Astrocyte (in vitro differentiated cells and primary cell): ENCODE measurements at regions not wholly inside any gene's neighbourhood (a gene's known extent, or its start where the extent isn't known, plus 50 kb on each side); places are given as distances from the start of the nearest gene placed in this dataset.

Experiments used
- DNase-seq: peaks from one replicate; pipeline ENCODE4 v3.0.0-alpha.2; 2010; ENCODE audit warnings: low read depth
- FAIRE-seq: peaks from 2 replicates; lab custom pipeline; 2011; peaks lifted over from hg19 to GRCh38; lab: Jason Lieb, UNC
- H2AFZ ChIP-seq: 2 replicates; pipeline ENCODE4 v1.6.0; 2012; ENCODE audit warnings: low read depth, low read length, inconsistent platforms
- H3K27ac ChIP-seq: 2 replicates; pipeline ENCODE4 v1.5.1; 2011; ENCODE audit warnings: low read depth, low read length, inconsistent platforms
- H3K27me3 ChIP-seq: 2 replicates; pipeline ENCODE4 v1.6.0; 2011; ENCODE audit warnings: low read length, inconsistent platforms; ENCODE audit not compliant: insufficient read depth
- H3K36me3 ChIP-seq: 2 replicates; pipeline ENCODE4 v1.5.1; 2011; ENCODE audit warnings: low read length, inconsistent platforms; ENCODE audit not compliant: insufficient read depth
- H3K4me1 ChIP-seq: 2 replicates; pipeline ENCODE4 v1.5.1; 2011; ENCODE audit warnings: low read length, inconsistent platforms; ENCODE audit not compliant: insufficient read depth
- H3K4me2 ChIP-seq: 2 replicates; pipeline ENCODE4 v1.6.0; 2012; ENCODE audit warnings: low read length, inconsistent platforms
- H3K4me3 ChIP-seq: 2 replicates; pipeline ENCODE4 v1.5.1; 2011; ENCODE audit warnings: low read depth, mild to moderate bottlenecking, low read length, inconsistent platforms; ENCODE audit not compliant: insufficient read depth
- H3K79me2 ChIP-seq: 2 replicates; pipeline ENCODE4 v1.6.0; 2012; ENCODE audit warnings: mild to moderate bottlenecking, low read length, inconsistent platforms; ENCODE audit not compliant: insufficient read depth
- H3K9ac ChIP-seq: 2 replicates; pipeline ENCODE4 v1.6.0; 2012; ENCODE audit warnings: mild to moderate bottlenecking, low read length, inconsistent platforms
- H3K9me3 ChIP-seq: 2 replicates; pipeline ENCODE4 v1.5.1; 2012; ENCODE audit warnings: low read depth, mild to moderate bottlenecking, low read length, inconsistent platforms; ENCODE audit not compliant: insufficient read depth
- H4K20me1 ChIP-seq: 2 replicates; pipeline ENCODE4 v1.6.0; 2012; ENCODE audit warnings: low read length, inconsistent platforms; ENCODE audit not compliant: insufficient read depth
- H3K27ac Mint-ChIP-seq: one replicate; pipeline ENCODE4 v1.8.0; 2021; ENCODE audit warnings: mild to moderate bottlenecking, mixed read lengths; ENCODE audit not compliant: unreplicated experiment
- H3K27me3 Mint-ChIP-seq: one replicate; pipeline ENCODE4 v1.8.0; 2021; ENCODE audit warnings: low read depth, mixed read lengths; ENCODE audit not compliant: unreplicated experiment
- H3K36me3 Mint-ChIP-seq: one replicate; pipeline ENCODE4 v1.8.0; 2021; ENCODE audit warnings: low read depth, mixed read lengths; ENCODE audit not compliant: unreplicated experiment
- H3K4me1 Mint-ChIP-seq: one replicate; pipeline ENCODE4 v1.8.0; 2021; ENCODE audit warnings: low read depth, mixed read lengths; ENCODE audit not compliant: unreplicated experiment
- H3K4me3 Mint-ChIP-seq: one replicate; pipeline ENCODE4 v1.8.0; 2021; ENCODE audit warnings: mild to moderate bottlenecking, moderate library complexity, mixed read lengths; ENCODE audit not compliant: unreplicated experiment
- H3K9me3 Mint-ChIP-seq: one replicate; pipeline ENCODE4 v1.8.0; 2021; ENCODE audit warnings: mild to moderate bottlenecking, mixed read lengths; ENCODE audit not compliant: unreplicated experiment
- EZH2 ChIP-seq: IDR thresholded peaks from 2 replicates; pipeline ENCODE4 v1.6.1; 2012; ENCODE audit warnings: mild to moderate bottlenecking, low read length, inconsistent platforms; ENCODE audit not compliant: insufficient read depth
- TF ChIP-seq, protein P1 (sequence below): IDR thresholded peaks from 2 replicates; pipeline ENCODE4 v1.5.1; 2011; ENCODE audit warnings: low read depth, mild to moderate bottlenecking, inconsistent platforms, low read length, moderate library complexity; ENCODE audit not compliant: insufficient read depth

- H3K9me3 Mint-ChIP-seq: no peaks in the 10 kb centered on the region
- TF ChIP-seq, protein P1, sequence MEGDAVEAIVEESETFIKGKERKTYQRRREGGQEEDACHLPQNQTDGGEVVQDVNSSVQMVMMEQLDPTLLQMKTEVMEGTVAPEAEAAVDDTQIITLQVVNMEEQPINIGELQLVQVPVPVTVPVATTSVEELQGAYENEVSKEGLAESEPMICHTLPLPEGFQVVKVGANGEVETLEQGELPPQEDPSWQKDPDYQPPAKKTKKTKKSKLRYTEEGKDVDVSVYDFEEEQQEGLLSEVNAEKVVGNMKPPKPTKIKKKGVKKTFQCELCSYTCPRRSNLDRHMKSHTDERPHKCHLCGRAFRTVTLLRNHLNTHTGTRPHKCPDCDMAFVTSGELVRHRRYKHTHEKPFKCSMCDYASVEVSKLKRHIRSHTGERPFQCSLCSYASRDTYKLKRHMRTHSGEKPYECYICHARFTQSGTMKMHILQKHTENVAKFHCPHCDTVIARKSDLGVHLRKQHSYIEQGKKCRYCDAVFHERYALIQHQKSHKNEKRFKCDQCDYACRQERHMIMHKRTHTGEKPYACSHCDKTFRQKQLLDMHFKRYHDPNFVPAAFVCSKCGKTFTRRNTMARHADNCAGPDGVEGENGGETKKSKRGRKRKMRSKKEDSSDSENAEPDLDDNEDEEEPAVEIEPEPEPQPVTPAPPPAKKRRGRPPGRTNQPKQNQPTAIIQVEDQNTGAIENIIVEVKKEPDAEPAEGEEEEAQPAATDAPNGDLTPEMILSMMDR: no peak
- DNase-seq (no peak), FAIRE-seq (no peak)
- Histone ChIP-seq H3K36me3 (no peaks in the 10 kb centered on the region), H3K4me2 (no peak overlapping the region), H3K27ac (no peak overlapping the region), H2AFZ (no peak overlapping the region), H3K4me3 (no peak overlapping the region), H3K9me3 (no peaks in the 10 kb centered on the region), H4K20me1 (no peaks in the 10 kb centered on the region), H3K9ac (no peak overlapping the region), H3K4me1 (no peaks in the 10 kb centered on the region), H3K79me2 (no peaks in the 10 kb centered on the region), H3K27me3 (no peaks in the 10 kb centered on the region)
- H3K27ac Mint-ChIP-seq: no peak overlapping the region
- no peaks in the 10 kb centered on the region for H3K27me3 Mint-ChIP-seq
- H3K4me3 Mint-ChIP-seq: no peak overlapping the region
- H3K4me1 Mint-ChIP-seq: no peaks in the 10 kb centered on the region
- no peaks in the 10 kb centered on the region for H3K36me3 Mint-ChIP-seq
Measured at GRCh38 chr5:121755266-121755665, 96.4 kb upstream of the FTMT start.

DNA sequence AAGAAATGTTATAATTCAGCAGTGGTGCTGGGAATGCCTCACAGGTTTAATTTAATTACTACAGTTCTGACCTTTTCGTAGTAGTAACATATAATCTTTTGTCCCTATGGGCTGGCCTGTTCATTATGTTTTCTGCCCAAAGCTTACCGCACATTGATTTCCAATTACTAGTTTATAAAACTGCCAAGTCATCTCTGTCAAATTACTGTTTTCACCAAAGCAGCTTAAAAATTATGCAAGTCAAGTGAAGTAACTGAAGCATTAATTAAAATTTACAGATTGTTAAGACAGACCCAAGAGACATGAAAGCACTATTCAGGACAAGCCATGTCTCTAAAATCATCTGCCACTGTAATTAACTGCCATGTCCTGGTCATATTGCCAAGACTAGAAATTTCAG is 93.9 kb upstream of the FTMT start:
- Histone ChIP-seq H2AFZ (no peak overlapping the region), H3K9ac (no peak overlapping the region), H3K79me2 (no peaks in the 10 kb centered on the region), H3K9me3 (no peaks in the 10 kb centered on the region), H3K27me3 (no peaks in the 10 kb centered on the region), H3K4me2 (no peak overlapping the region), H3K27ac (no peak overlapping the region), H3K4me3 (no peak overlapping the region), H3K36me3 (no peaks in the 10 kb centered on the region), H4K20me1 (no peaks in the 10 kb centered on the region), H3K4me1 (no peaks in the 10 kb centered on the region)
- FAIRE-seq (no peak), DNase-seq (no peak)
- H3K27ac Mint-ChIP-seq: no peak overlapping the region
- H3K9me3 Mint-ChIP-seq: no peaks in the 10 kb centered on the region
- TF ChIP-seq EZH2: no peak
- TF ChIP-seq, protein P1: no peak
- H3K36me3 Mint-ChIP-seq: no peaks in the 10 kb centered on the region
- H3K4me3 Mint-ChIP-seq: no peak overlapping the region
- no peaks in the 10 kb centered on the region for H3K4me1 Mint-ChIP-seq
- no peaks in the 10 kb centered on the region for H3K27me3 Mint-ChIP-seq

GRCh38 chr5:121758615-121759014 is 93.1 kb upstream of the FTMT start:
- Histone ChIP-seq H3K27me3 (no peaks in the 10 kb centered on the region), H3K36me3 (no peaks in the 10 kb centered on the region), H3K4me2 (no peak overlapping the region), H3K9me3 (no peaks in the 10 kb centered on the region), H3K9ac (no peak overlapping the region), H2AFZ (no peak overlapping the region), H3K27ac (no peak overlapping the region), H3K4me1 (no peaks in the 10 kb centered on the region), H3K4me3 (no peak overlapping the region), H3K79me2 (no peaks in the 10 kb centered on the region), H4K20me1 (no peaks in the 10 kb centered on the region)
- H3K4me1 Mint-ChIP-seq: no peaks in the 10 kb centered on the region
- TF ChIP-seq, protein P1: no peak
- TF ChIP-seq EZH2: no peak
- no peak for FAIRE-seq
- DNase-seq: no peak
- H3K27me3 Mint-ChIP-seq: no peaks in the 10 kb centered on the region
- H3K4me3 Mint-ChIP-seq: no peak overlapping the region
- H3K27ac Mint-ChIP-seq: no peak overlapping the region
- H3K36me3 Mint-ChIP-seq: no peaks in the 10 kb centered on the region
- no peaks in the 10 kb centered on the region for H3K9me3 Mint-ChIP-seq
